ENCODE measurements at regions not wholly inside any gene's neighbourhood (a gene's known extent, or its start where the extent isn't known, plus 50 kb on each side); places are given as distances from the start of the nearest gene placed in this dataset.

- H4K20me1 ChIP-seq (replicated peaks; ENCODE audit: control insufficient read depth, extremely low read depth, insufficient read depth, low read length): no peaks in the 10 kb centered on the region
- TF ChIP-seq FOS (IDR thresholded peaks at IDR 0.05; ENCODE audit: borderline replicate concordance, insufficient read depth, low read length) (no peak), EZH2 (IDR thresholded peaks at IDR 0.05; ENCODE audit: borderline replicate concordance, low read depth, low read length, severe bottlenecking) (no peak), MYC (IDR thresholded peaks at IDR 0.05; ENCODE audit: low read depth, low read length) (no peak), JUN (IDR thresholded peaks at IDR 0.05; ENCODE audit: borderline replicate concordance, insufficient read depth, insufficient read length, low read depth) (no peak), POLR2AphosphoS5 (IDR thresholded peaks at IDR 0.05; ENCODE audit: insufficient read depth, low read depth, low read length) (no peak), POLR2A (IDR thresholded peaks at IDR 0.05; ENCODE audit: low read depth, low read length) (no peak), CTCF (IDR thresholded peaks at IDR 0.05; ENCODE audit: extremely low read depth in 1 of 2, insufficient read depth in 1 of 2, low read depth in 1 of 2, low read length in 2 of 2) (no peak), GATA2 (IDR thresholded peaks at IDR 0.05; ENCODE audit: insufficient read depth, insufficient read length, low read depth, low read length) (no peak)
- TF ChIP-seq, protein P1, sequence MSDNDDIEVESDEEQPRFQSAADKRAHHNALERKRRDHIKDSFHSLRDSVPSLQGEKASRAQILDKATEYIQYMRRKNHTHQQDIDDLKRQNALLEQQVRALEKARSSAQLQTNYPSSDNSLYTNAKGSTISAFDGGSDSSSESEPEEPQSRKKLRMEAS (IDR thresholded peaks at IDR 0.05; ENCODE audit: insufficient read depth, insufficient read length): no peak
- dilution Hi-C loops (cut with MboI; ENCODE audit: extremely low pct_ligation_motif_present, low sequenced_read_pairs): no loop called here
- H3K9ac ChIP-seq (replicated peaks; ENCODE audit: extremely low read depth, insufficient read depth, low read length): no peak overlapping the region
- H3K79me2 ChIP-seq (ENCODE audit: control insufficient read depth, insufficient read depth, low read length): no peaks in the 10 kb centered on the region
- H3K9me3 ChIP-seq (replicated peaks; ENCODE audit: control insufficient read depth, insufficient read depth, low read length): no peaks in the 10 kb centered on the region
- no peak overlapping the region for H2AFZ ChIP-seq (ENCODE audit: low read depth, low read length)
- no peak overlapping the region for H3K4me3 ChIP-seq (replicated peaks in 1 of 3; ENCODE audit: insufficient read depth in 1 of 3, low read depth in 1 of 3, low read length in 3 of 3)
- POLR2A ChIA-PET: no interaction called here
- no peak overlapping the region for H3K27ac ChIP-seq (ENCODE audit: insufficient read depth, low read depth, low read length)
- H3K27me3 ChIP-seq (ENCODE audit: control insufficient read depth in 2 of 2, insufficient read depth in 2 of 2, low read length in 2 of 2): no peaks in the 10 kb centered on the region
- H3K36me3 ChIP-seq (ENCODE audit: control insufficient read depth in 2 of 2, extremely low read depth in 1 of 2, insufficient read depth in 2 of 2, low read length in 2 of 2): no peaks in the 10 kb centered on the region
- CTCF ChIA-PET: no interaction called here
- no peak for DNase-seq (ENCODE audit: low read depth, low spot score)
- no TSS peak for BruUV-seq (replicated peaks)
- FAIRE-seq: no peak
- intact Hi-C loops (cut with micrococcal nuclease): no loop called here
- H3K9me1 ChIP-seq (replicated peaks; ENCODE audit: control insufficient read depth, extremely low read depth, insufficient read depth, low read length): no peaks in the 10 kb centered on the region
- H3K4me2 ChIP-seq (ENCODE audit: insufficient read depth, low read length): no peak overlapping the region
- no peaks in the 10 kb centered on the region for H3K4me1 ChIP-seq (ENCODE audit: control insufficient read depth, extremely low read depth, insufficient read depth, low read length)
Measured at GRCh38 chr12:43145481-43145880, 406.5 kb downstream of the ADAMTS20 start.

All from endothelial cell of umbilical vein (primary cell).